Activated CD4-positive, alpha-beta T cell treated with anti-CD3 and anti-CD28 coated beads, Interleukin-2, Interleukin-6, amounts not matched to agents 100 ng/mL and 50 ng/mL, durations not matched to agents 16 hours and 8 hours (primary cell): ENCODE measurements at regions not wholly inside any gene's neighbourhood (a gene's known extent, or its start where the extent isn't known, plus 50 kb on each side); places are given as distances from the start of the nearest gene placed in this dataset.
"Not testable (repeated sequence)": the region's sequence is repeated elsewhere in the genome, so short reads cannot be mapped to it uniquely, and the experiment has no call there.

ENCODE experiments used
- DNase-seq: peaks from one replicate; pipeline ENCODE4 v3.0.0-alpha.2; 2020

DNA sequence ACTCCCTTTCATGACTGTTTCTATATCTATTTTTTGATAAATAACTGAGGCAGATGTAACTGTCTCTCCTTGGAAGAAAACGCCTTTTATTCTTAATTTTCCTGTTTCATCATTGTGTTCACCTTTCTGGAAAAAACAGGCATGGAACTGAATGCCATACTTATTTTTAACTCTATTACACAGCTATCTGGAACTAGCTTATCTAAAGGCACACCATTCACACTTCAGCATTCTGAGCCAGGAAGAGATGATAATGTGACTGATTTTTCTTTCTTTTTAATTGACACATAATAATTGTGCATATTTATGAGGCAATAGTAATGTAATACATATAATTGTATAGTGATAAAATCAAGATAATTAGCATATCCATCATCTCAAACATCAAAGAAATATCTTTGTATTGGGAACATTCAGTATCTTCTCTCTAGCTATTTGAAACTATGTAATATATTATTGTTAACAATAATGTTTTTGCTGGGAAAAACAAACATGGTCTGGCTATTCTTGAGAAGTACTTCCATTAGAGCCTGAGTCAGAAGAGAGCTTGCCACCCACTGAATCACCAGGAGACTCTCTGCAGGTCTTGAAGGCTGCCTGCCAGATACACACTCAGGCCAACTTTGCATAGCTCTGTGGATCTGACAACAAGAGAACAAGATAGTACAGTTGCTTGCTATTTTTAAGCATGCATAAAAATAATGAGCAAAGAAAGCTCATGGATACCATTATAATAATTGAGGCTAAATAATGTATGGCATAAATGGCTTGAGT lies 501.0 kb upstream of the EDIL3 start:
- no peak for DNase-seq

DNA sequence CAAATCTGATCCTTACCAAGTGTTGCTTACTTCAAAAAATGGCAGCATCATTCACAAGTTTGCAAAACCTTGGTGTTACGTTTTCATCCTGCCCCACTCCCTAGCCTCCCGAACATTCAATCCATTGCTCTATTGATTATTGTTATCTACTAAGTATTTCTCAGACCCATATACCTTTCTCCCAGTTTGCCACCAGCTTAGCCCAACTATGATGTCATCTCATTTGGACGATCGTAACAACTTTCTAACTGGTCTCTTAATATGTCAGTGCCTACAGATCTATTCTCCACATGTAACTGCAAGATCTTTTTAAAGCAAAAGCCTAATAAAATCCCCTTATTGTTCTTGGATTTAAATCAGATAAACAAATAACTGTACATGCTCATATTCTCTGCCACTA lies 497.1 kb upstream of the EDIL3 start:
- DNase-seq = no peak

DNA sequence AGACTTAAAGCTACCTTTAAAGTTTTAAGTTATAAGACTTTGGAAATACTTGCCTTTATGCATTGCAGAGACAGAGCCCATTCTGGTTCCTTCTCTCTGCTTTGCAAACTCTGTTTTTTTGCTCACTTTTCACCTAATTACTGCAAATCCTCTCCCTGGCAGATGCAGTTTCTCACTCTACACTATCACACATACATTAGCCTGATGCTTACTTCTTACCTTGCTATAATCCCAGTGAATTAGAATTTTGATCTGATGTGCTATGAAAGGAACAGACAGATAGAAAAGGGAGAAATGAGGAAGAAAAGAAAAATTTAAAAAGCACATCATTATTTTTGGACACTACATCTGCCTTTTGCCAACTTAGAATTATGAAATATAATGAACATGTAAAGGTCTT lies 489.5 kb upstream of the EDIL3 start:
- DNase-seq = no peak

DNA sequence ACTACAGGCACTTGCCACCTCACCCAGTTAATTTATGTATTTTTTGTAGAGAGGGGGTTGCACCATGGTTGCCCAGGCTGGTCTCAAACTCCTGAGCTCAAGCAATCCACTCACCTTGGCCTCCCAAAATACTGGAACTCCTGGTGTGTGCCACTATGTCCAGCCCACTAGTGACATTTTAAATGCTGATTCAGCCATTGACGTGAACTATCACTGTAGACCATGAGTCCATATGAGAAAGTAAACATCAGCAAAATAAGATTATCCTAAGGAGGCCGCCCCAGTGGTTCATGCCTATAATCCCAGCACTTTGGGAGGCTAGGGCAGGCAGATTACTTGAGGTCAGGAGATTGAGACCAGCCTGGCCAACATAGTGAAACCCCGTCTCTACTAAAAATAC lies 488.1 kb upstream of the EDIL3 start:
- DNase-seq = no peak

DNA sequence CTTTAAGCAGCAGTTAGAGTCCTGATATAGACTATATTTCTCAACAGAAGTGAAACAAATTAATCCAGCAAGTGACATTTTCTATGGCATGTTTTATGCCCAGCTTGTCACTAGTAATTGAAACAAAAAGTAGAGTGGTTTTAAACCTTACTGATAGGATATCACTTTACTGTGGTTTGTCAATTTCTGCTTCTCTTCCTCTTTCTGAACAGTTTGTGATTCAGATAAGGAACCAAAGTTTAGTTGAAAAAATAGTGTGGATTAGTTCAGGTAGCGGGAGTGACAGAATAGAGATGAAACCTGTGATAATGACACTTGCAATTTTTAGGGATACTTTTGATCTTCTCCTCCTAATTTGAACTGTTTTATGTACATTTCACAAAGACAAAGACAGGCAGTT lies 485.7 kb upstream of the EDIL3 start:
- DNase-seq = no peak

DNA sequence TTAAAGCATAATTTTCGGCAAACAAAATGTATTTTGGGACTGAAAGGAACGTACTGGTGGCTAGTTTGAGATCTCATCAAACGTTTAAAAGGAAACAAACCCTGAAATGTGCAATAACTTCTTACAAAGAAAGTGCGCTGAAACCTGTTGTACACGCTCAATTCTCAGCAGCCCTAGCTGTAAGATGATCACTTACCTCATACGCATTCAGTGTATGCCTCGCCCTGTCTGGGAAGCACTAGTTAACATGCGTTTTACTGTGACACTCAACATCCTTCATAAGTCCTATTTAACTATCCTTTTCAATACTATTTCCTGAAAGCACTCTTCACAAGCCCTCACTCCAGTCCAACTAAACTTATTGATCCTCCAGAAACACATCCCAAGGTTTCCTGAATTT lies 485.0 kb upstream of the EDIL3 start:
- no peak for DNase-seq

DNA sequence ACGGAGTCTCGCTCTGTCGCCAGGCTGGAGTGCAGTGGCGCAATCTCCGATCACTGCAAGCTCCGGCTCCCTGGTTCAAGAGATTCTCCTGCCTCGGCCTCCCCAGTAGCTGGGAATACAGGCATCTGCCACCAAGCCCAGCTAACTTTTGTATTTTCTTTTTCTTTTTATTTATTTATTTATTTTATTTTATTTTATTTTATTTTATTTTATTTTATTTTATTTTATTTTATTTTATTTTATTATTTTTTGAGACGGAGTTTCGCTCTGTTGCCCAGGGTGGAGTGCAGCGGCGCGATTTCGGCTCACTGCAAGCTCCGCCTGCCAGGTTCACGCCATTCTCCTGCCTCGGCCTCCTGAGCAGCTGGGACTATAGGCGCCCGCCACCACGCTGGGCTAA lies 479.3 kb upstream of the EDIL3 start:
- not testable (repeated sequence) for DNase-seq

DNA sequence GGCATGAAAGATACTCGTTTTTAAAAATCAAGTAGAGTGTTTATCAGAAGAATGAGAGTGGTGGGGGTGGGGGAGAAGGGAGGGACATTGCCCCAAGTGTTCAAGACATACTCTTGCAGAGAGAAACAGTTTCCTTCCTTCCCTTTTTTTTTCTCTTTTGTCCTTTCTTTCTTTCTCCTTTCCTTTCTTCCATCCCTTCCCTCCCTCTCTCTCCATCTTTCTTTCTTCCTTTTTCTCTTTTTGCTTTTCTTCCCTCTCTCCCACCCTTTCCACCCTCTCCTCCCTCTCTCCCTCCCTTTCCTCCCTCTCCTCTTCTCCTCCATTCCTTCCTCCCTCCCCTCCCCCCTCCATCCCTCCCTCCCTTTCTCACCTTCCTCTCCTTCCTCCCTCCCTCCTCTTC lies 478.3 kb upstream of the EDIL3 start:
- no peak for DNase-seq

DNA sequence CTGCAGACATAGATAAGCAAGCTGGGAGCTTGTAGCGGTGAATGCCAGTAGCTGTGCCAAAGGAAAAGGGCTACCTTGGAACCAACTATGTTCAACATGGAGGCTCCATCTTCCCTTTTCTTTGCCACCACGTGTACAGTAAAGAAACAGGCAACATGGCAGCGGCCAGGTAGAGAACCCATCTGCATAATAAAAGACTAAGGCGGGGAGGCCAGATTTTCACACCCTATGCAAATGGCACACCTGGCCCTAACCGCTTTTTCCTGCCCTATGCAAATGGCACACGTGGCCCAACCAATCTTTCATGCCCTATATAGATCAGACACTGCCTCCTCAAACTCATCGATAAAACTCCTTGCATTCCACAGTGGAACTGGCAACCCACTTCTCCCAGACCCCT lies 477.5 kb upstream of the EDIL3 start:
- no peak for DNase-seq

DNA sequence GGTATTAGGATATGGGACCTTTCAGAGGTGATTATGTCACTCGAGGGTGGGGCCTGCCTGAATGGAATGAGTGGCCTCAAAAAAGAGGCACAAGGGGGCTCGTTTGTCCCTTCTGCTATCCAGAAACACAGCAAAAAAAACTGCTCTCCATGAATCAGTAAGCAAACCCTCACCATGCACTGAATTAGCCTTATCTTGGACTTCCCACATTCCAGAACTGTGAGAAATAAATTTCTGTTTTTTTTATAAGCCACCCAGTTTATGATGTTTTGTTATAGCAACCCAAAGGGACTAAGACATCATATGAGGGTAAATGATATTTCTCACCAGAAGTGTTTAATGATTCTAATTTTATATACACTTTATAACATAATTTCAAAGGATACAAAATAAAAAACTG lies 476.6 kb upstream of the EDIL3 start:
- DNase-seq = no peak

DNA sequence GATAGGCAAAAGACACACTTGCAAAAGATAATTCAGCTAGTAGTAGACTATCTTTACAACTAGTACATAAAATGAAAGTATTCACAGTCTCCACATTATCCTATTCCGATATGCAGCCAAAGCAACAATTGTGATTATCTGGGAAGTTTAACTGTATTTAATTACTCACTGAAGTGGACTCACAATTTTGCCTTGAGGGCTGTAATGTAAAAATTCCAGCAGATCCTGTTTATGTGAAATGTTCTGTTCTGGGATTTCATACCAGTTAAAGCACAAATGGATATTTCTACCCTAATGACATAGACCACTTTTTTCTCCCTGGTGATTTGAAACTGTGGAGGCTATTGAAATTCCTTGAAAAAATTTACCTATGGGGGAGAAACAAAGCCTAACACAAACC lies 474.4 kb upstream of the EDIL3 start:
- no peak for DNase-seq

DNA sequence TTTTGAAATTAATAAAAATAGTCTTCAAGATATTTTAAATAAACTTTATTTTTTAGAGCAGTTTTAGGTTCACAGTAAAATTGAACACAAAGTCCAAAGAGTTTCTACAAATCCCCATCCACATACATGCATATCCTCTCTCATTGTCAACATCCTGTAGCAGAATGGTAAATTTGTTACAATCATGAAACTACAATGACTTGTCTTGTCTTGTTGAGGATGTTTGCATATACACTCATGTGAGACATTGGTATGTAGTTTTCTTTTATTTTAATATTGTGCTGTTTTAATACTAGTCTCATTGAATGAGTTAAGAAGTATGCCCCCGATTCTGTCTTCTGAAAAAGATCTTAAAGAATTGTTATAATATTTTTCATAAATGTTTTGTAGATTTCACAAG lies 447.0 kb upstream of the EDIL3 start:
- DNase-seq = no peak

DNA sequence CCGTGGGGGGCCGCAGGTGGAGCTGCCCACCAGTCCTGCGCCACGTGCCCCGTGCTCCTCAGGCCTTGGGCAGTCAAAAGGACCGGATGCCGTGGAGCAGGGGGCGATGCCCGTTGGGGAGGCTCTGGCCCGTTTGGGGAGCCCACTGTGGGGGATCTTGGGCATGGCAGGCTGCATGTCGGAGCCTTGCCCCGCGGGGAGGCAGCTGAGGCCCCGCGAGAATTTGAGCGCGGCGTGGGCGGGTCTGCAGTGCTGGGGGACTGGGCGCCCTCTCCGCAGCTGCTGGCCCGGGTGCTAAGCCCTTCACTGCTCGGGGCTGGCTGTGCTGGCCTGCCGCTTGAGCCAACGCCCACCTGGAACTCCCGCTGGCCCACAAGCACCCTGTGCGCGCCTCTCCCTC lies 445.6 kb upstream of the EDIL3 start:
- DNase-seq = no peak

DNA sequence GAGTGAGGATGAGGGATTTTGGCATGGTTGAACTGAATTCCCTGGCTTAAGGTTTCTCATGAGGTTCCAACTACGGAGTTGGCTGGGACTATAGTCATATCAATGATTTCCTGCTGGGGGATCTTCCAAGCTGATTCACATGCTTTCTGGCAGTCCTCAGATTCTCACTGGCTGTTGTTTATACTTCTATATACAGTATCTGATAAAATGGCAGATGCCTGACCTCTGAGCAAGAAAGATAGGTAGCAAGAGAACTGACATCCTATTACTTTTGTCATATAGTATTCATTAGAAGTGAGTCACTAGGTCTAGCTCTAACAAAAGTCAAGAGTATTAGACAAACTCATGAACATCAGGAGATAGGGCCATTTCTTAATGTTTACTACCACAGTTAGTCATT lies 440.9 kb upstream of the EDIL3 start:
- no peak for DNase-seq

DNA sequence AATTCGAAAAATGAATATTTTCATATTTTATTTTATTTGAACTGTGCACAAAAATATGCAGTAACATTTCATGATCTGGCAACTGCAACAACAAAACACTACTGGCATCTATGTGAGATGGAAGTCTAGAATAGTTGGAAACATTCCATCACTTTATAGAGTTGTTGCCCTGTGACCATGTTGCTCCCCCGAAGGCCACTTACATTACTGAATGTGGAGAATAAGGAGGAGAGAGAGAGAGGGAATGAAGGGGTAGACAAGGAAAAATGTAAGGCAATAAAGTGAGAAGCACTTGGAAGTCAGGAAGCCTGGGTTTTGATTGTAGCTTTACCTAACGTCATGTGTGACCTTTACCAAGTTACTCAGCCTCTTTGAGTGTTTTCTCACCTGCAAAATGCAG lies 437.2 kb upstream of the EDIL3 start:
- DNase-seq = no peak

DNA sequence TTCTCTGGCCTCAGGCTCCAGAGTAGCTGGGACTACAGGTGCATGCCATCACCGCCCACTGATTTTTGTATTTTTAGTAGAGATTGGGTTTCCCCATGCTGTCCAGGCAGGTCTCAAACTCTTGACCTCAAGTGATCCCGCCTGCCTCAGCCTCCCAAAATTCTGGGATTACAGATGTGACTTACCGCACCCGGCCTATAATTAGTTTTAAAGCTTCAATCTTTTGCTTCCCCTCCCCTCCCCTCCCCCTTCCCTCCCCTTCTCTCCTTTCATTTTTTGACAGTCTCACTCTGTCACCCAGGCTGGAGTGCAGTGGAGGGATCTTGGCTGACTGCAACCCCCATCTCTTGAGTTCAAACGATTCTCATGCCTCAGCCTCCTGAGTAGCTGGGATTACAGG lies 433.3 kb upstream of the EDIL3 start:
- DNase-seq = no peak

DNA sequence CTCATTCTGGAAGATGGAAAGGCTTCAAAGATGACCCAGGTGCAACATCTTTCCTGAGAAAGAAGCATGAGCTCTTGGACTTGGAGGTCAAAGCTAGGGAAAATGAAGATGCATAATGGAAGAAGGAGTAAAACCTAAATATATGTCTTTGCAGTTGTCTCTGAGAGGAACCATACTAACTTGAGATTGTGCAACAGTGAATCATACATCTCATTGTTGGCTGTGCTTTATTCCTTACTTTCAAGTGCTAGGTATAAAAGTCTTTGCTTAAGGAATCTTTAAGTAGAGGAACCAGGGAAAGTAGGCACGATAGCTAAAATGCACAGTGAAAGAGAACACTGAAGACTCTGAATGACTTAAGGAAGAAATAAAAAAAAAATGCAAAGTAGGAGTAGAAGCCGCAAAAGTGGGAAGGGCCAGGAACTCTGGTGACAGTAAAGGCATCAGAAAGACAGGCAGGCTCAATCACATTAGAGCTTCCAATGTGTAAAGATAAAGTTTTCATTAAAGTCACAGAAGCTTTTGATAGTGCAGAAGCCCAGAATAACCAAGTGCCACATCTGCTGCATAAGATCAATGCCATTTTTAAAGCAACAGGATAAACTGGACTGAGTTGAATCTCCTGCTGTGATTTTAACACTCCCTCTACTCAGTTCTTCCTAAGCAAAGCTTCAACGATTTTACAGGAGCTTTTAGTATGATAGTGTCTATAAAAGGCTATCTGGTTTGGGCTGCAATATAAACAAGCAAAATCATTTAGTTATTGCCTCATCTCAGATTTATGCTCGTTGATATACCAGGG lies 432.3 kb upstream of the EDIL3 start:
- DNase-seq = no peak

DNA sequence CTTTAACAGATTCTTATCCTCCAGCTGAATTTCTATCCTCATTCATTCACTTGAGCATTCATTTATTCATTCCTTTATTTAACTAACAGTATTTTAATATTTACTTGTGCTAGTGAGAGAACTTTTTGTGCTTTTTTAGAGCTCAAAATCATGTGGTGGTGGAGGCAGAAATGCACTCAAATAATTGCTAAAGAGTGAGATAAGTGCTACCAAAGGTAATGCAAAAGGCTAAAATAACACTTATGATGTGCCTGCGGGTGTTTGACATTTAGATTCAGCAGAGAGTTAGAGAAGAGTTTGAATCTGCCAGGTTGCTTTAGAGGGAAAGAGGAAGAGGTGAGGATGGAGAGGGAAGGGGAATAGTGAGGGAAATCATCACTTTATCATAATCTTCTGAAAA lies 431.5 kb upstream of the EDIL3 start:
- DNase-seq = no peak

DNA sequence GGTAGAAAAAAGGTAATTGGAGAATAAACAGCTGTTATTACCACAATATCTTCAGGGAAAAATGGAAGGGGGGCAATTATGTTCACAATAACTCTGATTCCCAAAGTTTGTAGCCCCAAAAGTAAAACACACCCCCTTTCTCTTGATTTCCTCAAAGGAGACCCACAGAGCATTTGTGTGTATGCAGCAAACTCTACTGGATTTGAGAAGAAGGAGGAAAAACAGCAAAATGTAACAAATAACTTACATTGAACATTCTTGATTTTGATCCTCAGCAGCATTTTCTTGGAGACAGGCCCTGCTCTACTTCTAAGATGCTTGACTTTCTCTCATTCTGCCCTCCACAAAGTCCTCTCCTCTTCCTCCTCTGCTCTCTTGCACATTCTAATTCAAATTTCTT lies 420.8 kb upstream of the EDIL3 start:
- no peak for DNase-seq

DNA sequence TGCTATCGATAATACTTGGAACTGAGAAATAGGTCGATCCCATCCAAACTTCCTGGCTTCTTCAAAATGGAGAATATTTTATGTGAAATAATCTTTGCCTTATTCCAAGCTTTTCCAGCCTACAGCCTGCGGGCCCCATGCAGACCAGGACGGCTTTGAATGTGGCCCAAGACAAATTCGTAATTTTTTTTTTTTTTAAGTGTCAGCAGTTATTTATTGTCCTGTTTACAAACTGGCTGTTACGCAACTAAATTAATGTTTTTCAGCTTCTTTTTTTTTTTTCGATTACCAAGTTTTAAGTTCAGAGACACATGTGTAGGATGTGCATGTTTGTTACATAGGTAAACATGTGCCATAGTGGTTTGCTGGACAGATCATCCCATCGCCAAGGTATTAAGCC lies 411.7 kb upstream of the EDIL3 start:
- no peak for DNase-seq

DNA sequence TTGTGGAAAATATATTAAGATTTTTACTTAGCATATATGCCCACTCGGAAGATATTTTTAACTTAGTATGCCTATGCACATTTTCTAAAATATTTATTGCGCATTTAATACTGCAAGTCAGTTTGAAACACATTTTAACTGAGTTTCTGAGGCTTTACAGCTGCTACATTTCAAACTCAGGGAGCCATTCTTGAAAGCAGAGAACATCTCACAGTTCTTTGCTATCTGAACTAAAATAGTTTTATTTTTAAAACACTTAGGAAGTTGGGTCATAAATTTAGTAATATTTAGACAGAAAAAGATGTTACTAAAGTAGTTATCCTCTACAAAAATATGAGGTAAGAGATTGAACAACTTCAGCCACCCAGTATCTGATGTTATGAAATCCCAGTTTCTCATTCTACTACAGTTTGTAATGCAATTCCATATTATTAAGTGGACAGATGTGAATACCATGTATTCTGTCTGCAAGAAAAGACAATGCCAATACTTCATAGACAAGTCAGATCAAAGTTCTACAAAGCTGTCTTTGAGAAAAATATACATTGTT lies 409.9 kb upstream of the EDIL3 start:
- DNase-seq = no peak

DNA sequence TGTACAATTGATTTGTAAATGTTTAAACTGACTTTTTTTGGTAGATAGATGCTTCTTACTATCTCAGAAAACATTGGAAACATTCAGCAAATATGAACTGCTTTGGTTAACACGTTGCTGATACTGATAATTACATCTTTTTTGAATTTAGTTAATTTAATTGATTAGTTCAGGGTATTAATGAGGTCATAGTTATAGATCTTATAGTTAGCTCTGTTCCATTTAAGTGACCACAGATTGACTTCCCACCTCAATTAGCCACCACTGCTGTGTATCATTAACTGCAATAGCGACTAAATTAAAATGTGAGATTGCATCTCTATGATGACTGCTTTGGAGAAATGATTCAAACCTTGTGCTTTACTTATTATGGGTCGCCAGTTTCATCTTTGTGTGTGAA lies 407.1 kb upstream of the EDIL3 start:
- DNase-seq = no peak

DNA sequence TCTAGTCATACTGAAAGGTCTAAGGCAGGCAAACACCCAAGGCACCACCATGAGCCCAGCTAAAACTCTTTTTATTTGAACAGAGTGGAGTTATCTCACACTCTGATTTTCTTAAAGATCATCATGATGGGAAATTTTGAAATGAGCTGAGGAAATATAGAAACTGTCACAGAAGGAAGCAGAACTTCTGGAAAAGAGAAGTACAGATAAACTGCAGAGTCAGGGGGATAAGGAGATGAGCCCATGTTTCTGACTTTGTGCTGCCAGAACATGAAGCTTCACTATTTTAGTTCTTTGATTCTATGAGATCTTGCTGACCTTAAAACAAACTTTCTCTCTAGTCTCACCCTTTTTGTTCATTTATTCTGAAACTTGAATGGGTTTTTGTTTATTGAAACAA lies 406.5 kb upstream of the EDIL3 start:
- no peak for DNase-seq

DNA sequence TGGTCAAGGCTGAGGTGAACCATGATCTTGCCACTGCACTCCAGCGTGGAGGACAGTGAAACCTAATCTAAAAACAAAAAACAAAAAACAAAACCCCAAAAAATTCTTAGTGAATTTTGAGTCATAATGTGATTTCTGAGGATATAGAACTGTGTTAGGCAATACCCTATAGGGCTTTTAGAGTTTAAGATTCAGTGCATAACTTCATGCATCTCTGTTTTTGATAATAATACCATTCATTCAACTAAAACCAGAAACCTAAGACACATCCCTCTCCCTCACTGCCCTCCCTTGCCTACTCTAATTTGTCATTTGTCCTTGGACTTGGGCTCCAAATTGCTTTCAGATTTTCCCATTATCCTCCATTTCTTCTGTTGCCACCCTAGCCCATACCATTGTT lies 405.7 kb upstream of the EDIL3 start:
- no peak for DNase-seq

DNA sequence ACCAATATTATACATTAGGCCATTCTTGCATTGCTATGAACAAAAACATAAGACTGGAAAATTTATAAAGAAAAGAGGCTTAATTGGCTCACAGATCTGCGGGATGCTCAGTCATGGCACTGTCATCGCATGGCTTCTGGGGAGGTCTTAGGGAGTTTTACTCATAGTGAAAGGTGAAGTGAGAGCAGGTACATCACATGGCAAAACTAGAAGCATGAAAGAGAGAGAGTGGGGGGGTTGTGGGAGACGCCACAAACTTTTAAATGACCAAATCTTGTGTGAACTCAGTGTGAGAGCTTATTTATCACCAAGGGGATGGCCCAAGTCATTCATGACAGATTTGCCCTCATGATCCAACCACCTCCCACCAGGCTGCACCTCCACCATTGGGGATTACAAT lies 398.3 kb upstream of the EDIL3 start:
- no peak for DNase-seq
